ENCODE measurements at regions not wholly inside any gene's neighbourhood (a gene's known extent, or its start where the extent isn't known, plus 50 kb on each side); places are given as distances from the start of the nearest gene placed in this dataset. TPM values are rescaled to one million over a fixed set of nuclear protein-coding genes. Genes with fewer than 3 reads are reported as not detected.

- no peak for DNase-seq (ENCODE audit: low read depth)
- Histone ChIP-seq H3K4me3 (ENCODE audit: low read depth, low read length) (no peak overlapping the region), H3K27me3 (ENCODE audit: control insufficient read depth, insufficient read depth, low read length) (no peaks in the 10 kb centered on the region; the same call in none of the 2 replicates), H3K36me3 (ENCODE audit: control insufficient read depth, insufficient read depth, low read length) (no peaks in the 10 kb centered on the region)
- CTCF ChIA-PET: no interaction called here
- POLR2A ChIA-PET: no interaction called here
- TF ChIP-seq CTCF (IDR thresholded peaks at IDR 0.05; ENCODE audit: insufficient read depth, low read depth, low read length): peak; percentile 20; the same call in 1 of the 2 replicates
Observed at GRCh38 chr14:51805541-51805940, 54.9 kb upstream of the GNG2 start.

- H3K36me3 ChIP-seq (ENCODE audit: control insufficient read depth, insufficient read depth, low read length): no peaks in the 10 kb centered on the region
- H3K27me3 ChIP-seq (ENCODE audit: control insufficient read depth, insufficient read depth, low read length): no peaks in the 10 kb centered on the region; the same call in none of the 2 replicates
- CTCF ChIA-PET: no interaction called here
- POLR2A ChIA-PET: no interaction called here
- H3K4me3 ChIP-seq (ENCODE audit: low read depth, low read length): no peak overlapping the region
- DNase-seq (ENCODE audit: low read depth): no peak
- no peak for TF ChIP-seq CTCF (IDR thresholded peaks at IDR 0.05; ENCODE audit: insufficient read depth, low read depth, low read length)
Observed at GRCh38 chr14:51806026-51807023, 54.1 kb upstream of the GNG2 start.

GRCh38 chr14:51807356-51807755 lies 53.1 kb upstream of the GNG2 start:
- Histone ChIP-seq H3K4me3 (ENCODE audit: low read depth, low read length) (no peak overlapping the region), H3K36me3 (ENCODE audit: control insufficient read depth, insufficient read depth, low read length) (no peaks in the 10 kb centered on the region), H3K27me3 (ENCODE audit: control insufficient read depth, insufficient read depth, low read length) (no peaks in the 10 kb centered on the region; the same call in none of the 2 replicates)
- ChIA-PET POLR2A (no interaction called here), CTCF (interaction anchor here (0.6 to 1.7 kb wide), 5 partner anchors 14 to 522 kb away, joined by 3 to 5 read pairs (median 3); no protein-coding TSS in a partner anchor)
- no peak for TF ChIP-seq CTCF (IDR thresholded peaks at IDR 0.05; ENCODE audit: insufficient read depth, low read depth, low read length)
- DNase-seq (ENCODE audit: low read depth): no peak

Small RNAs in the stretch of these regions (small RNA-seq; reads per million reads assigned to genes)
- not detected for gene AL079307.3 (ENCODE audit: insufficient read length, low read depth, low replicate concordance)

Measured in BJ (cell line).